ENCODE measurements at regions not wholly inside any gene's neighbourhood (a gene's known extent, or its start where the extent isn't known, plus 50 kb on each side); places are given as distances from the start of the nearest gene placed in this dataset.
"Not testable (repeated sequence)": the region's sequence is repeated elsewhere in the genome, so short reads cannot be mapped to it uniquely, and the experiment has no call there.

- TF ChIP-seq CTCF, POLR2A (IDR thresholded peaks at IDR 0.05): not testable (repeated sequence)
These were observed 104.8 kb upstream of the SPDYE9 start for GRCh38 chr7:73190483-73191155.

All from lower leg skin (tissue), 3 donors.